ENCODE measurements at regions not wholly inside any gene's neighbourhood (a gene's known extent, or its start where the extent isn't known, plus 50 kb on each side); places are given as distances from the start of the nearest gene placed in this dataset.

- DNase-seq: no peak
Observed at GRCh38 chr9:38284588-38285051, 107.9 kb upstream of the ALDH1B1 start.

GRCh38 chr9:38284039-38284575 is 108.4 kb upstream of the ALDH1B1 start:
- DNase-seq: no peak

- DNase-seq: no peak
Observed at GRCh38 chr9:38282756-38283155, 109.7 kb upstream of the ALDH1B1 start.

GRCh38 chr9:38281917-38282316 is 110.6 kb upstream of the ALDH1B1 start:
- DNase-seq: no peak

GRCh38 chr9:38281196-38281595 is 111.3 kb upstream of the ALDH1B1 start:
- DNase-seq: no peak

GRCh38 chr9:38280251-38280800 is 112.2 kb upstream of the ALDH1B1 start:
- no peak for DNase-seq

GRCh38 chr9:38278931-38279679 is 113.4 kb upstream of the ALDH1B1 start:
- no peak for DNase-seq

GRCh38 chr9:38278457-38278856 is 114.0 kb upstream of the ALDH1B1 start:
- no peak for DNase-seq

- no peak for DNase-seq
Observed at GRCh38 chr9:38277601-38278200, 114.8 kb upstream of the ALDH1B1 start.

GRCh38 chr9:38276771-38277439 is 115.6 kb upstream of the ALDH1B1 start:
- no peak for DNase-seq

- DNase-seq: no peak
Observed at GRCh38 chr9:38274800-38275199, 117.7 kb upstream of the ALDH1B1 start.

- no peak for DNase-seq
Observed at GRCh38 chr9:38272710-38273109, 119.8 kb upstream of the ALDH1B1 start.

GRCh38 chr9:38271666-38272241 is 120.7 kb upstream of the ALDH1B1 start:
- no peak for DNase-seq

GRCh38 chr9:38269775-38270174 is 122.7 kb upstream of the ALDH1B1 start:
- DNase-seq: no peak

- no peak for DNase-seq
Observed at GRCh38 chr9:38263532-38263931, 129.0 kb upstream of the ALDH1B1 start.

GRCh38 chr9:38259519-38260218 is 132.8 kb upstream of the ALDH1B1 start:
- DNase-seq: no peak

GRCh38 chr9:38259056-38259455 is 133.4 kb upstream of the ALDH1B1 start:
- no peak for DNase-seq

GRCh38 chr9:38257626-38258215 is 134.8 kb upstream of the ALDH1B1 start:
- no peak for DNase-seq

- no peak for DNase-seq
Observed at GRCh38 chr9:38256461-38256860, 136.0 kb upstream of the ALDH1B1 start.

GRCh38 chr9:38255599-38255998 is 136.9 kb upstream of the ALDH1B1 start:
- DNase-seq: no peak

- no peak for DNase-seq
Observed at GRCh38 chr9:38254756-38255155, 137.7 kb upstream of the ALDH1B1 start.

- DNase-seq: no peak
Observed at GRCh38 chr9:38254151-38254550, 138.4 kb upstream of the ALDH1B1 start.
